NCI-H1417 (cell line): ENCODE measurements at regions not wholly inside any gene's neighbourhood (a gene's known extent, or its start where the extent isn't known, plus 50 kb on each side); places are given as distances from the start of the nearest gene placed in this dataset.
A peak's percentile ranks its signal among the peaks of the same experiment; 100 is the strongest.

Source experiments
- DNase-seq, 3 experiments: peaks; one replicate each; lab custom pipeline; 2025; lab: John Stamatoyannopoulos, UW

- no peak for DNase-seq
These were observed 998.8 kb upstream of the TMEM132C start for GRCh38 chr12:127268213-127268612.

GRCh38 chr12:127268706-127269425 lies 998.1 kb upstream of the TMEM132C start:
- DNase-seq = no peak

- no peak for DNase-seq
These were observed 996.8 kb upstream of the TMEM132C start for GRCh38 chr12:127270193-127270592.

GRCh38 chr12:127271776-127272175 lies 995.2 kb upstream of the TMEM132C start:
- DNase-seq = no peak

- DNase-seq = no peak
These were observed 994.1 kb upstream of the TMEM132C start for GRCh38 chr12:127272864-127273263.

GRCh38 chr12:127273626-127274025 lies 993.3 kb upstream of the TMEM132C start:
- no peak for DNase-seq

GRCh38 chr12:127275416-127275815 lies 991.6 kb upstream of the TMEM132C start:
- DNase-seq = no peak

GRCh38 chr12:127277882-127278281 lies 989.1 kb upstream of the TMEM132C start:
- no peak for DNase-seq

GRCh38 chr12:127278351-127278750 lies 988.6 kb upstream of the TMEM132C start:
- no peak for DNase-seq

- DNase-seq = peak in 1 of 3 experiments; percentile 8
These were observed 986.3 kb upstream of the TMEM132C start for GRCh38 chr12:127280393-127281275.

- DNase-seq = no peak
These were observed 984.0 kb upstream of the TMEM132C start for GRCh38 chr12:127282786-127283565.

- DNase-seq = no peak
These were observed 982.9 kb upstream of the TMEM132C start for GRCh38 chr12:127284021-127284420.

- DNase-seq = no peak
These were observed 982.0 kb upstream of the TMEM132C start for GRCh38 chr12:127284870-127285431.

GRCh38 chr12:127286281-127286680 lies 980.7 kb upstream of the TMEM132C start:
- DNase-seq = no peak

- no peak for DNase-seq
These were observed 979.7 kb upstream of the TMEM132C start for GRCh38 chr12:127287256-127287655.

- no peak for DNase-seq
These were observed 976.7 kb upstream of the TMEM132C start for GRCh38 chr12:127290251-127290650.

- DNase-seq = no peak
These were observed 974.2 kb upstream of the TMEM132C start for GRCh38 chr12:127292736-127293135.

- peak; percentile 24 to 53 (median 50) for DNase-seq
These were observed 973.3 kb upstream of the TMEM132C start for GRCh38 chr12:127293507-127294310.

GRCh38 chr12:127294651-127295210 lies 972.2 kb upstream of the TMEM132C start:
- no peak for DNase-seq

GRCh38 chr12:127295630-127296029 lies 971.3 kb upstream of the TMEM132C start:
- DNase-seq = no peak

GRCh38 chr12:127296591-127296990 lies 970.4 kb upstream of the TMEM132C start:
- DNase-seq = peak in 1 of 3 experiments; percentile 5
